GM21737 (cell line): ENCODE measurements at regions not wholly inside any gene's neighbourhood (a gene's known extent, or its start where the extent isn't known, plus 50 kb on each side); places are given as distances from the start of the nearest gene placed in this dataset.

Experiments used
- ATAC-seq: cut with Tn5 transposase; IDR thresholded peaks from one replicate; pipeline ENCODE4 v1.9.1; 2021; ENCODE audit warnings: mild to moderate bottlenecking, moderate library complexity; ENCODE audit not compliant: unreplicated experiment

DNA sequence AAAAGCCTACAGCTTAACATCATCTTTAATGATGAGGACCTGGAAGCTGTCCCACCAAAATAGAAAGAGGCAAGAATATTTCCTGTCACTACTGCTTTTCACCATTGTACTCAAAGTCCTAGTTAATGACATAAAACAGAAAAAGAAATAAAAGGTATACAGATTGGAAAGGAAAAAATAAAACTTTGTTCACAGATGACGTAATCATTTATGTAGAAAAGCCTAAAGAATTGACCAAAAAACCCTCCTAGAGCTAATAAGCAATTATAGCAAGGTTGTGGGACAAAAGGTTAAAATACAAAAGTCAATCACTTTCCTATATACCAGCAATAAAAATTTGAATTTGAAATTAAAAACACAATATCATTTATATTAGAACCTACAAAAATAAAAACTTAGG is 97.2 kb upstream of the MDGA2 start:
- no peak for ATAC-seq

DNA sequence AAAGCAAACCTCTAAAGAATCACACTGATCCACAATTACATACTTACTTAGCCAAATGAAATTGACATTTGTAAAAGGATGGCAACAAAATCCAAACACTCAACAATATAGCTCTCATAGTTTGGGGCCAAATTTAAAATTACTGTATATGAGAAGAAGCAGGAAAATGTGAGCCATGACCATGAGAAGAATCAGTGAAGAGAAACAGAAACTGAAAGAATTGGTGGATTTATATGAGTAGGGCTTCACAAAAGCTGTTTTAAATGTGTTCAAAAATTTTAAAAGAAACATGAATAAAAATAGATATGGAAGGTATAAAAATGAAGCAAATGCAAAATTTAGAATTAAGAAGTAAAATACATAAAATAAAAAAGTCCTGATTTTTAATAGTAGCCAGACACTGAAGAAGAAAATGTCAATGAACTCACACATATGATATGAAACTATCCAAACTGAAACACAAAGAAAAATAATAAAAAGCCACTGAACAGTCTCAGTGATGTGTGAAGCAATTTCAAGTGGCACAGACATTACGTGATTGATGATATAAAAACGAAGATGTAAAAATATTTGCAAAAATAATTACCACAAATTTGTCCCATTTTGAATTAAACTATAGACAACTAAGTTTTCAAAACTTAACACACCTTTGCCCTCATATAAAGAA is 87.9 kb upstream of the MDGA2 start:
- ATAC-seq: no peak

DNA sequence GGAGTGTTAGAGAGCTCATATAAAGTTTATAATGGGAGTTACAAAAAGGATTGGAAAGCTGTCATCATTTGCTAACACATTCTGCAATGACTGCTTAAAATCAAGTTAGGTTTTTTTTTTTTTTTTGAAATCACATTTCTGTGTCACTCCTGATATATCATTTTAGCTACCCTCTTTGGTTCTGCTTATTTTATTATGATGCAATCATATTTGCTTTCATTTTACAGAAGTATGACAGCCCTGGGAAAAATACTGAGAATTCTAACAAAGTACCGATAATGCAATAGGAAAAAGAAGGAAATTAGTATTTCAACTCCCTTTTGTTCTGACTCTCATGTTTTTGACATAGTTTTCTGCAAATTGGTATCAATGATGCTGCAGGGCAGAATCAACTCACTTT is 71.6 kb upstream of the MDGA2 start:
- no peak for ATAC-seq

DNA sequence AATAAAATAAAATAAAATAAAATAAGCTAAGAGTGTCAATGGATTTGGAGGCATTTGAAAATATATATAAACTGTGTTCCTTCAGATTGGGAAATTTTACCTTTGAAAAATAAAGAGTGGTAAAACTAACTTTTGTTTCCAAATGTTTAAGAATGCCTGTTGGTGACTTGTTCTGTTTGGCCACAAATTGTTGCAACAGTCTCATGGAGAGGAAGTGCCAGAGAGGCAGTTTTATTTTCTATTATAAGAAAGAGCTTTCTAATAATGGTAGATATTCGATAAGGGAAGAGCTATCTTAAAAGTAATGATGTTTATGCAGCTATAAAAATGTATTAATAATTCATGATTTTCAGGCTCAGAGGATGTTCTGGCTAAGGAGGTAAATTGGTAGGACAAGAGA is 68.8 kb upstream of the MDGA2 start:
- no peak for ATAC-seq

DNA sequence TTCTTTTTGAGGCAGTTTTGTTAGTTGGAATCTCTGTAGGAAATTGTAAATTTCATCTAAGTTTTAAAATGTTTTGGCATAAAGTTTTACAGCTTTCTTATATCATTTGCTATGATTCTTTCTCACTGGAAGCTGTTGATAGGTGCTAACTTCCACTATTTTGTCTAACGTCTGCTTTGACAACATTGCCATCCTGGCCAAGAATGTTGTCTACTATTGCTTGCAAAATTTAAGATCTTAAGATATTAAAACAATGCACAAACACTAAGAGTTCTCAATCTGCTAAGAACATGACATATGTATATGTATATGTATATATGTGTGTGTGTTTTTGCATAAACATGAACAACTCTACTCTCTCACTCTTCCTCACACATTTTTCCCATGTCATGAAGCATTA is 64.1 kb upstream of the MDGA2 start:
- no peak for ATAC-seq

DNA sequence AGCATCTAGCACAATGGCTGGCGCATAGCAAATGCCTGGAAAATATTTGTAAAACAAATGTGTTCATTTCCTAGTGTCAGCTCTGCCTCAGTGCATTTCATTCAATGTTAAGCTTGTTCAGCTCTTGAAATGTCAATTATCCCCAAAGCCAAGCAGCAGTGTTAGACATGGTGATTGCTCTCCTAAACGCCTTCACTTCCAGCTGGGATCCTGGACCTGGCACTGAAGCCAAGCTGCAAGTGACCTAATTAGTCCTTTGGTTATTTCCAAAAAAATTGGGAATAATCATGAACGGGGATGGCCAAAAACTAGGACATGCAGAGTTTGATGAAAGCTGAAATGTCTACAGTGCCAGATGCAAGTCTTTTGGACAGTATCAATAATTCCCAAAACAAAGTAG is 54.9 kb upstream of the MDGA2 start:
- ATAC-seq: no peak
